PC-9 (cell line): ENCODE measurements at regions not wholly inside any gene's neighbourhood (a gene's known extent, or its start where the extent isn't known, plus 50 kb on each side); places are given as distances from the start of the nearest gene placed in this dataset.

Experiments
- EZH2 ChIP-seq: fragments of 200-600 bp; sonication (generic); IDR thresholded peaks from 2 replicates; pipeline ENCODE4 v1.8.0; 2017; ENCODE audit warnings: antibody characterized with exemption, low read depth
- TF ChIP-seq, protein P1 (sequence below): fragments of 200-600 bp; sonication (generic); conservative IDR thresholded peaks from 2 replicates; pipeline ENCODE4 v1.6.1; 2017; ENCODE audit warnings: mixed run types, antibody characterized with exemption, mild to moderate bottlenecking, moderate library complexity

DNA sequence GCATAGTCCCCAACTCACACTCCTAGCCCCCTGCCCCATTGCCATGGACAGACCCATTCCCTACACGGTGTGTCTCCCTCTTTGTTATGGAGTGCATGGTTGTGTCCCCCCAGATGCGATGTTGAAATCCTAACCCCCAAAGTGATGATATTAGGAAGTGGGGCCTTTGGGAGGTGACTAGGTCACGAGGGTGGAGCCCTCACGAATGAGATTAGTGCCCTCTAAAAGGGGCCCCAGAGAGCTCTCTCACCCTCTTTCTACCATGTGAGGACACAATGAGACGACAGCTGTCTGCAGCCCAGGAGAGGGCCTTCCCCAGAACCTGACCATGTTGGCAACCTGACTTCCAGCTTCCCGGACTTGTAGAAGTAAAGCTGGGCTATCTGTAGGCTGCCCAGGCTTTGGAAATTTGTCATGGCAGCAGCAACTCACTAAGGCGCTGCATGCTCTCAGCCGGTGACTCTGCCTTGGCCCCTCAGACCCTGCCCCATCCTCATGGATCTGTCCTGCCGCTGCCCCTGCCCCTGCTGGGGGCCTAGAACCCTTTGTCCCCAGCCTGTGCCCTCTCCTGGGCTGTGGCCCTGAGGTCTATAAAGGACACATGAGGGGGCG lies 318.1 kb upstream of the RTL1 start:
- TF ChIP-seq, protein P1, sequence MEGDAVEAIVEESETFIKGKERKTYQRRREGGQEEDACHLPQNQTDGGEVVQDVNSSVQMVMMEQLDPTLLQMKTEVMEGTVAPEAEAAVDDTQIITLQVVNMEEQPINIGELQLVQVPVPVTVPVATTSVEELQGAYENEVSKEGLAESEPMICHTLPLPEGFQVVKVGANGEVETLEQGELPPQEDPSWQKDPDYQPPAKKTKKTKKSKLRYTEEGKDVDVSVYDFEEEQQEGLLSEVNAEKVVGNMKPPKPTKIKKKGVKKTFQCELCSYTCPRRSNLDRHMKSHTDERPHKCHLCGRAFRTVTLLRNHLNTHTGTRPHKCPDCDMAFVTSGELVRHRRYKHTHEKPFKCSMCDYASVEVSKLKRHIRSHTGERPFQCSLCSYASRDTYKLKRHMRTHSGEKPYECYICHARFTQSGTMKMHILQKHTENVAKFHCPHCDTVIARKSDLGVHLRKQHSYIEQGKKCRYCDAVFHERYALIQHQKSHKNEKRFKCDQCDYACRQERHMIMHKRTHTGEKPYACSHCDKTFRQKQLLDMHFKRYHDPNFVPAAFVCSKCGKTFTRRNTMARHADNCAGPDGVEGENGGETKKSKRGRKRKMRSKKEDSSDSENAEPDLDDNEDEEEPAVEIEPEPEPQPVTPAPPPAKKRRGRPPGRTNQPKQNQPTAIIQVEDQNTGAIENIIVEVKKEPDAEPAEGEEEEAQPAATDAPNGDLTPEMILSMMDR, result no peak
- no peak for TF ChIP-seq EZH2
